ENCODE measurements at regions not wholly inside any gene's neighbourhood (a gene's known extent, or its start where the extent isn't known, plus 50 kb on each side); places are given as distances from the start of the nearest gene placed in this dataset.

DNA sequence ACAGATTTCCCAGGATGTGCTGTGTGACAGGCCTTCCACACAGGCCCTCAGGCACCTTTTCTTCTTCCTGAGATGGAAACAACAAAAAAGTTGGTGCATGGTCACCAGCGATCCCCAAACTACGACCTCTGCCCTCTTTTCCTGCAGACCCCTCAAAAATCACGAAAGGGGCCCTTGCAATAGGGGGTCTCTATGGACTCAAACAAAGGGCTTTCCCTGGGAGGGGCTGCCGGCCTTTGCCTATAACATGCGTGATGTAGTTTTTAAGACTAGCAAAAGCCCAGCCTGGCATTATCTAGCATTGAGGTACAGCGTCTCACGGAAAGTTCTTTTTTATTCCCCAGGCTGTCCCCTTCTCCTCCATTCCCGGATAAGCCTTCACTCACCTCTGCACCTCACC, 71.2 kb downstream of the DIO3 start:
- Histone ChIP-seq H3K27me3 (ENCODE audit: low read length) (peaks cover 3% of the 10 kb centered on the region; the same call in 1 of the 2 replicates), H3K4me2 (ENCODE audit: low read depth, low read length, poor library complexity, severe bottlenecking) (no peak overlapping the region), H3K9me2 (replicated peaks; ENCODE audit: insufficient read depth, low read length) (no peaks in the 10 kb centered on the region), H3K9me3 (ENCODE audit: insufficient read depth, low read length) (no peaks in the 10 kb centered on the region), H3F3A (ENCODE audit: insufficient read depth) (no peaks in the 10 kb centered on the region), H4K20me1 (ENCODE audit: low read depth, low read length) (no peaks in the 10 kb centered on the region), H3K4me3 (ENCODE audit: insufficient read depth, low read length, poor library complexity, severe bottlenecking) (no peak overlapping the region), H3K36me3 (ENCODE audit: low read length) (no peaks in the 10 kb centered on the region), H3K9ac (ENCODE audit: low read length) (no peak overlapping the region), H3K79me2 (ENCODE audit: insufficient read depth, low read length) (no peaks in the 10 kb centered on the region), H3K27ac (ENCODE audit: low read depth, low read length) (no peak overlapping the region), H2AFZ (ENCODE audit: low read depth, low read length, severe bottlenecking) (no peak overlapping the region)
- TF ChIP-seq EZH2phosphoT487 (conservative IDR thresholded peaks at IDR 0.05; ENCODE audit: low read length) = no peak
- TF ChIP-seq, protein P1, sequence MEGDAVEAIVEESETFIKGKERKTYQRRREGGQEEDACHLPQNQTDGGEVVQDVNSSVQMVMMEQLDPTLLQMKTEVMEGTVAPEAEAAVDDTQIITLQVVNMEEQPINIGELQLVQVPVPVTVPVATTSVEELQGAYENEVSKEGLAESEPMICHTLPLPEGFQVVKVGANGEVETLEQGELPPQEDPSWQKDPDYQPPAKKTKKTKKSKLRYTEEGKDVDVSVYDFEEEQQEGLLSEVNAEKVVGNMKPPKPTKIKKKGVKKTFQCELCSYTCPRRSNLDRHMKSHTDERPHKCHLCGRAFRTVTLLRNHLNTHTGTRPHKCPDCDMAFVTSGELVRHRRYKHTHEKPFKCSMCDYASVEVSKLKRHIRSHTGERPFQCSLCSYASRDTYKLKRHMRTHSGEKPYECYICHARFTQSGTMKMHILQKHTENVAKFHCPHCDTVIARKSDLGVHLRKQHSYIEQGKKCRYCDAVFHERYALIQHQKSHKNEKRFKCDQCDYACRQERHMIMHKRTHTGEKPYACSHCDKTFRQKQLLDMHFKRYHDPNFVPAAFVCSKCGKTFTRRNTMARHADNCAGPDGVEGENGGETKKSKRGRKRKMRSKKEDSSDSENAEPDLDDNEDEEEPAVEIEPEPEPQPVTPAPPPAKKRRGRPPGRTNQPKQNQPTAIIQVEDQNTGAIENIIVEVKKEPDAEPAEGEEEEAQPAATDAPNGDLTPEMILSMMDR (IDR thresholded peaks at IDR 0.05; ENCODE audit: insufficient read depth, low read length, poor library complexity, severe bottlenecking) = no peak

DNA sequence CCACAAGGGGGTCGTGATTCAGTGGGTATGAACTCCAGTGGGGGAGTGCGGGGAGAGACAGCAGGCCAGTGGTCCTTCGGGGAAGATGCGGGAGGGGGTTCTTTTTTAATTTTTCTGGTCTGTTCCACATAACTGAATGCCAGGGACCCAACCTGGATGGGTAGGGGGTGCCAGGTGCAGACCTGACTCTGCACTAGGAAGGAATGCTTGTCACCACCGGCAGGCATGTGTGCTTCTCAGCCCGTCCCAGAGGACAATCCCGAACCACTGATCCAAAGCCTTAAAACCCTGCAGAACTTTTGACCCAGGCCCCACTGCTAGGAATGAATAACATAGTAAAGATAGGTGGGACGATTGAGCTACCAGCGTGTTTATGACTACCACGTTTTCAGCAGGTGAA, 72.0 kb downstream of the DIO3 start:
- H3K9ac ChIP-seq (ENCODE audit: low read length) = no peak overlapping the region
- H3K36me3 ChIP-seq (ENCODE audit: low read length) = no peaks in the 10 kb centered on the region
- no peaks in the 10 kb centered on the region for H4K20me1 ChIP-seq (ENCODE audit: low read depth, low read length)
- no peaks in the 10 kb centered on the region for H3K9me2 ChIP-seq (replicated peaks; ENCODE audit: insufficient read depth, low read length)
- no peaks in the 10 kb centered on the region for H3F3A ChIP-seq (ENCODE audit: insufficient read depth)
- no peak overlapping the region for H3K4me2 ChIP-seq (ENCODE audit: low read depth, low read length, poor library complexity, severe bottlenecking)
- no peak overlapping the region for H3K27ac ChIP-seq (ENCODE audit: low read depth, low read length)
- no peaks in the 10 kb centered on the region for H3K79me2 ChIP-seq (ENCODE audit: insufficient read depth, low read length)
- H3K27me3 ChIP-seq (ENCODE audit: low read length) = peaks cover 3% of the 10 kb centered on the region; the same call in 1 of the 2 replicates
- no peak overlapping the region for H2AFZ ChIP-seq (ENCODE audit: low read depth, low read length, severe bottlenecking)
- no peak overlapping the region for H3K4me3 ChIP-seq (ENCODE audit: insufficient read depth, low read length, poor library complexity, severe bottlenecking)
- no peaks in the 10 kb centered on the region for H3K9me3 ChIP-seq (ENCODE audit: insufficient read depth, low read length)
- TF ChIP-seq, protein P1 (IDR thresholded peaks at IDR 0.05; ENCODE audit: insufficient read depth, low read length, poor library complexity, severe bottlenecking) = no peak
- no peak for TF ChIP-seq EZH2phosphoT487 (conservative IDR thresholded peaks at IDR 0.05; ENCODE audit: low read length)

DNA sequence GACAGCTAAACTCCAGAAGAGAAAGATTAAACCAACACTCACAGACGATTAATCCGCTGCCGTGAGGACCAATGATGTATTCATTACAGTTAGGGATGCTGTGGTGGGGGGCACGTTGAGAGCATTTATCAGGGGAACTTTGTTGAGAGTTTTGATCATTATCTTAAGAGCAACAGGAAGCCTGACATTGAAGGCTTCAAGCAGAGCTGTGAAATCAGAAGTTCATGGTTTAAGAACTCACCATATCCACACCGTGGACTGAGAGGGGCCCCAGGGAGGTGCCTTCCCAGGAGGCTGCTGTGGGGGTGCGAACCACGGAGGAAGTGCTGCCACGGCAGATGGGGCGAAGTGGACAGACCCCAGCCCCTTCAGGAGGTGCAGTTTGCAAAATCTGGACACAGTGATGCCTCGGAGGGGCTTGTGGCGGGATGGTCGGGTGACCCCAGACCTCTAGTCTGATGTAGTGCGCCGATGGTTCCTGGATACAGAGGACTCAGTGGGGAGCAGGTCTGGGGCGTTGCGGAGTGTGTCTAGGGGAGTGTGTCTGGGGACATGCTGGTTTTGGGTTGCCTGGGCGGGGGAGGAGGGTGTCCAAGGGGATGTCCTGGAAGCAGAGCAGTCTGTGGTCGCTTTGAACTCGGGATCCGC, 73.0 kb downstream of the DIO3 start:
- TF ChIP-seq, protein P1 (IDR thresholded peaks at IDR 0.05; ENCODE audit: insufficient read depth, low read length, poor library complexity, severe bottlenecking) = no peak
- TF ChIP-seq EZH2phosphoT487 (conservative IDR thresholded peaks at IDR 0.05; ENCODE audit: low read length) = no peak
- H3K9me2 ChIP-seq (replicated peaks; ENCODE audit: insufficient read depth, low read length) = no peaks in the 10 kb centered on the region
- H3K4me3 ChIP-seq (ENCODE audit: insufficient read depth, low read length, poor library complexity, severe bottlenecking) = no peak overlapping the region
- no peaks in the 10 kb centered on the region for H3K9me3 ChIP-seq (ENCODE audit: insufficient read depth, low read length)
- no peaks in the 10 kb centered on the region for H3K79me2 ChIP-seq (ENCODE audit: insufficient read depth, low read length)
- H2AFZ ChIP-seq (ENCODE audit: low read depth, low read length, severe bottlenecking) = no peak overlapping the region
- no peak overlapping the region for H3K9ac ChIP-seq (ENCODE audit: low read length)
- no peak overlapping the region for H3K27ac ChIP-seq (ENCODE audit: low read depth, low read length)
- H4K20me1 ChIP-seq (ENCODE audit: low read depth, low read length) = no peaks in the 10 kb centered on the region
- no peaks in the 10 kb centered on the region for H3F3A ChIP-seq (ENCODE audit: insufficient read depth)
- H3K36me3 ChIP-seq (ENCODE audit: low read length) = no peaks in the 10 kb centered on the region
- H3K27me3 ChIP-seq (ENCODE audit: low read length) = peaks cover 3% of the 10 kb centered on the region; the same call in 1 of the 2 replicates
- H3K4me2 ChIP-seq (ENCODE audit: low read depth, low read length, poor library complexity, severe bottlenecking) = no peak overlapping the region
